SK-N-SH (cell line): ENCODE measurements at regions not wholly inside any gene's neighbourhood (a gene's known extent, or its start where the extent isn't known, plus 50 kb on each side); places are given as distances from the start of the nearest gene placed in this dataset.

Experiments used
- CTCF ChIA-PET: fragments of 300-600, 350-600 bp; formaldehyde crosslinking; extraction: SDS; loops from one replicate; lab custom pipeline; 2021; lab: Yijun Ruan, JAX
- POLR2A ChIA-PET: fragments of 350-600 bp; sonication (Branson Sonifier 250); formaldehyde crosslinking; extraction: SDS; loops from one replicate; lab custom pipeline; 2020; ENCODE audit warnings: antibody characterized with exemption, inconsistent platforms; lab: Yijun Ruan, JAX
- DNase-seq: peaks from one replicate; pipeline ENCODE4 v3.0.0; 2012
- H2AFZ ChIP-seq: fragments of 200-600 bp; sonication (generic); 2 replicates; pipeline ENCODE4 v1.8.1; 2016; ENCODE audit warnings: antibody characterized with exemption, mild to moderate bottlenecking, low read depth
- H3F3A ChIP-seq: fragments of 200-600 bp; sonication (generic); replicated peaks from 2 replicates; pipeline ENCODE3; 2016; ENCODE audit warnings: antibody characterized with exemption, mild to moderate bottlenecking; ENCODE audit not compliant: insufficient read depth
- H3K27ac ChIP-seq, 2 experiments: fragments of 200-500 bp in 1 of 2; fragments of 200-600 bp in 1 of 2; sonication (Bioruptor generic) in 1 of 2; sonication (generic), shearing (Covaris generic) in 1 of 2; 2 replicates each; pipeline versions ENCODE4 v1.5.1 to v1.6.1; 2014 to 2016; ENCODE audit warnings: low read depth in 2 of 2, inconsistent platforms in 1 of 2, low read length in 1 of 2, mild to moderate bottlenecking in 1 of 2, mixed read lengths in 1 of 2
- H3K27me3 ChIP-seq: fragments of 200-600 bp; sonication (generic), shearing (Covaris generic); 2 replicates; pipeline ENCODE4 v1.6.1; 2016; ENCODE audit warnings: mixed run types; ENCODE audit not compliant: insufficient read depth
- H3K36me3 ChIP-seq, 2 experiments: fragments of 200-500 bp in 1 of 2; fragments of 200-600 bp in 1 of 2; sonication (Bioruptor generic) in 1 of 2; sonication (generic) in 1 of 2; replicated peaks in 1 of 2; 2 replicates each; pipeline versions ENCODE3 to v1.5.1; 2014 to 2016; ENCODE audit warnings: low read length in 1 of 2, mild to moderate bottlenecking in 1 of 2; ENCODE audit not compliant: insufficient read depth in 2 of 2, control insufficient read depth in 1 of 2
- H3K4me1 ChIP-seq, 2 experiments: fragments of 200-500 bp in 1 of 2; fragments of 200-600 bp in 1 of 2; sonication (Bioruptor generic) in 1 of 2; sonication (generic), shearing (Covaris generic) in 1 of 2; 2 replicates each; pipeline versions ENCODE4 v1.5.1 to v1.6.1; 2014 to 2016; ENCODE audit warnings: low read depth in 1 of 2, low read length in 1 of 2, mixed run types in 1 of 2; ENCODE audit not compliant: insufficient read depth in 2 of 2, control insufficient read depth in 1 of 2
- H3K4me2 ChIP-seq: fragments of 200-600 bp; sonication (generic), shearing (Covaris generic); 2 replicates; pipeline ENCODE4 v1.6.1; 2017; ENCODE audit warnings: mixed run types
- H3K4me3 ChIP-seq, 2 experiments: fragments of 200-500 bp in 1 of 2; fragments of 200-600 bp in 1 of 2; sonication (Bioruptor generic) in 1 of 2; sonication (generic), shearing (Covaris generic) in 1 of 2; 2 replicates each; pipeline versions ENCODE4 v1.5.1 to v1.8.1; 2014 to 2016; ENCODE audit warnings: low read depth in 2 of 2, inconsistent platforms in 1 of 2, low read length in 1 of 2, mild to moderate bottlenecking in 1 of 2, mixed read lengths in 1 of 2, moderate library complexity in 1 of 2
- H3K79me2 ChIP-seq: fragments of 200-600 bp; sonication (generic); 2 replicates; pipeline ENCODE4 v1.8.1; 2017; ENCODE audit warnings: mild to moderate bottlenecking; ENCODE audit not compliant: insufficient read depth
- H3K9ac ChIP-seq: fragments of 200-600 bp; sonication (generic); 2 replicates; pipeline ENCODE4 v1.6.1; 2017; ENCODE audit warnings: mixed run types
- H3K9me2 ChIP-seq: fragments of 200-600 bp; sonication (generic); 2 replicates; pipeline ENCODE4 v1.6.1; 2017; ENCODE audit warnings: mixed run types
- H3K9me3 ChIP-seq: fragments of 200-600 bp; sonication (generic); 2 replicates; pipeline ENCODE4 v1.6.1; 2017; ENCODE audit warnings: mixed run types, mild to moderate bottlenecking, moderate library complexity
- H4K20me1 ChIP-seq: fragments of 200-600 bp; sonication (generic); 2 replicates; pipeline ENCODE4 v1.6.1; 2017; ENCODE audit warnings: mild to moderate bottlenecking, mixed run types; ENCODE audit not compliant: insufficient read depth
- FOSL2 ChIP-seq: IDR thresholded peaks from 2 replicates; pipeline ENCODE4 v1.4.0; 2012; ENCODE audit warnings: low read depth, mild to moderate bottlenecking, moderate library complexity, borderline replicate concordance
- GABPA ChIP-seq: IDR thresholded peaks from 2 replicates; pipeline ENCODE4 v1.4.0; 2012; ENCODE audit warnings: low read depth, mild to moderate bottlenecking
- NFIC ChIP-seq: IDR thresholded peaks from 2 replicates; pipeline ENCODE4 v1.4.0; 2012; ENCODE audit warnings: borderline replicate concordance
- NRF1 ChIP-seq: IDR thresholded peaks from 2 replicates; pipeline ENCODE4 v1.6.1; 2012; ENCODE audit warnings: low read depth, mild to moderate bottlenecking, low read length
- TEAD4 ChIP-seq: IDR thresholded peaks from 2 replicates; pipeline ENCODE4 v1.4.0; 2012; ENCODE audit warnings: mild to moderate bottlenecking, borderline replicate concordance; ENCODE audit not compliant: insufficient read depth
- WGBS: methylation state at CpG from one replicate; pipeline ENCODE4 v1.1.6; 2017; ENCODE audit warnings: low lambda C conversion rate; 5-methylcytosine and 5-hydroxymethylcytosine counted together
- TF ChIP-seq, protein P1 (sequence below): IDR thresholded peaks from 2 replicates; pipeline ENCODE4 v1.4.0; 2012; ENCODE audit warnings: low read depth, borderline replicate concordance

DNA sequence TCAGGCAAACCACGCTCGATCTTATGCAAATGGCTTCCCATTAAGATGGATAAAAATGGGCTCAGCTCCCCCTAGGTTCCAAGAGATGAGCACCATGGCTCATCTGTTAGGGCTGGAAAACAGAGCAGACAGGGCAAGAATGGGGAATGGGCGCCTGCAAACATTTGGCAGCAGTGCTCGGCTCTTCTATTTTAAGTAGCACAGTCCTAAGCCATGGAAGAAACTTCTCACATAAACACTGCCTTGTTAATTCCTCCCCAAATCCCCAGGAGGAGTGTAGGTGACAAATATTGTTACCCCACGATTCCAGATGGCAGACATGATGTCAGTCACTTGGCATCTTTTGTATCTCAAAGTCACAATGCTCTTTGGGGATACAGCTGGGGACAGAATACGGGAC, 221.8 kb downstream of the ICE1 start:
- H3K27ac ChIP-seq: peak overlapping the region in 1 of 2 experiments; percentile 98; a peak in 2 of 4 replicates
- ChIA-PET POLR2A (interaction anchor here (1.5 kb wide), 1 partner anchor 27 kb away, joined by 4 read pairs; no protein-coding TSS in a partner anchor), CTCF (interaction anchor here (1.0 to 2.2 kb wide), 2 partner anchors 64 to 174 kb away, joined by 3 to 7 read pairs; no protein-coding TSS in a partner anchor)
- no peaks in the 10 kb centered on the region for H3K9me2 ChIP-seq
- H2AFZ ChIP-seq: no peak overlapping the region
- H3K9me3 ChIP-seq: no peaks in the 10 kb centered on the region
- 36% methylated on average over 6 of the region's 6 CpGs for WGBS
- H4K20me1 ChIP-seq: no peaks in the 10 kb centered on the region
- H3K4me3 ChIP-seq: no peak overlapping the region
- H3K27me3 ChIP-seq: no peaks in the 10 kb centered on the region
- no peak overlapping the region for H3K4me2 ChIP-seq
- TF ChIP-seq, protein P1, sequence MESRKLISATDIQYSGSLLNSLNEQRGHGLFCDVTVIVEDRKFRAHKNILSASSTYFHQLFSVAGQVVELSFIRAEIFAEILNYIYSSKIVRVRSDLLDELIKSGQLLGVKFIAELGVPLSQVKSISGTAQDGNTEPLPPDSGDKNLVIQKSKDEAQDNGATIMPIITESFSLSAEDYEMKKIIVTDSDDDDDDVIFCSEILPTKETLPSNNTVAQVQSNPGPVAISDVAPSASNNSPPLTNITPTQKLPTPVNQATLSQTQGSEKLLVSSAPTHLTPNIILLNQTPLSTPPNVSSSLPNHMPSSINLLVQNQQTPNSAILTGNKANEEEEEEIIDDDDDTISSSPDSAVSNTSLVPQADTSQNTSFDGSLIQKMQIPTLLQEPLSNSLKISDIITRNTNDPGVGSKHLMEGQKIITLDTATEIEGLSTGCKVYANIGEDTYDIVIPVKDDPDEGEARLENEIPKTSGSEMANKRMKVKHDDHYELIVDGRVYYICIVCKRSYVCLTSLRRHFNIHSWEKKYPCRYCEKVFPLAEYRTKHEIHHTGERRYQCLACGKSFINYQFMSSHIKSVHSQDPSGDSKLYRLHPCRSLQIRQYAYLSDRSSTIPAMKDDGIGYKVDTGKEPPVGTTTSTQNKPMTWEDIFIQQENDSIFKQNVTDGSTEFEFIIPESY: no peak
- no peak for TF ChIP-seq NFIC
- no peak for TF ChIP-seq GABPA
- TF ChIP-seq TEAD4: no peak
- H3K79me2 ChIP-seq: no peaks in the 10 kb centered on the region
- DNase-seq: no peak
- H3K4me1 ChIP-seq: peaks cover 0 to 33% of the 10 kb centered on the region in 2 experiments; a peak in 2 of 4 replicates
- H3K36me3 ChIP-seq: no peaks in the 10 kb centered on the region
- no peaks in the 10 kb centered on the region for H3F3A ChIP-seq
- no peak overlapping the region for H3K9ac ChIP-seq

DNA sequence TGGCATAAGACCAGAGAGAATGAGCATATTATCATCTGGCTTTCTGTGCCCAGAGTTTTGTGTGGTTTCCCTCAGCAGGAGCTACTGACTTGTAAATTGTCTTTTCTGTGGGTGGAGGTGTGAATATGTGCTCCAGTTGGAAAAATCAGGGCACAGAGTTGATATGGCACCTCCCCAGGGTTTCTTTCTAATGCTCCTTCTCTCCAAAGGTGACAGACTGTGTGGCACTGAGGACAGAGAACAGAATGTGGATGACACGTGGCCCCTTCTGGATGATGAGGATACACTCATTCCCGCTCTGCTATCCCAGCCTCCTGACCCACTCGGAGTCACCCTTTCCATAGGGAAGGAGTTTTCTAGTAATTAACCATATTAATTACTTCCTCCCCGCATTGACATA, 221.0 kb downstream of the ICE1 start:
- peak overlapping the region in 1 of 2 experiments; percentile 98; a peak in 2 of 4 replicates for H3K27ac ChIP-seq
- H3K36me3 ChIP-seq: no peaks in the 10 kb centered on the region
- no peaks in the 10 kb centered on the region for H3K79me2 ChIP-seq
- H3K4me3 ChIP-seq: no peak overlapping the region
- H4K20me1 ChIP-seq: no peaks in the 10 kb centered on the region
- no peaks in the 10 kb centered on the region for H3K9me2 ChIP-seq
- peaks cover 0 to 33% of the 10 kb centered on the region in 2 experiments; a peak in 2 of 4 replicates for H3K4me1 ChIP-seq
- H2AFZ ChIP-seq: no peak overlapping the region
- no peak for DNase-seq
- ChIA-PET POLR2A (no interaction called here), CTCF (interaction anchor here (1.1 to 1.2 kb wide), 2 partner anchors 67 to 146 kb away, joined by 3 to 4 read pairs; no protein-coding TSS in a partner anchor)
- H3K9ac ChIP-seq: no peak overlapping the region
- no peak overlapping the region for H3K4me2 ChIP-seq
- no peaks in the 10 kb centered on the region for H3K9me3 ChIP-seq
- TF ChIP-seq, protein P1: no peak
- TF ChIP-seq NRF1 (no peak), FOSL2 (no peak)
- 26% methylated on average over 4 of the region's 4 CpGs for WGBS
- no peaks in the 10 kb centered on the region for H3F3A ChIP-seq
- no peaks in the 10 kb centered on the region for H3K27me3 ChIP-seq
